HG03060 (cell line): ENCODE measurements at regions not wholly inside any gene's neighbourhood (a gene's known extent, or its start where the extent isn't known, plus 50 kb on each side); places are given as distances from the start of the nearest gene placed in this dataset.

Experiments
- ATAC-seq: cut with Tn5 transposase; IDR thresholded peaks from one replicate; pipeline ENCODE4 v1.9.1; 2021; ENCODE audit warnings: low read depth, moderate number of reproducible peaks; ENCODE audit not compliant: unreplicated experiment

GRCh38 chr1:117678246-117678977 is 72.6 kb downstream of the TENT5C start:
- ATAC-seq = no peak

- ATAC-seq = no peak
These were observed 73.5 kb downstream of the TENT5C start for GRCh38 chr1:117679299-117679698.

- ATAC-seq = no peak
These were observed 74.0 kb downstream of the TENT5C start for GRCh38 chr1:117679868-117680267.

- no peak for ATAC-seq
These were observed 74.6 kb downstream of the TENT5C start for GRCh38 chr1:117680316-117681002.

- ATAC-seq = no peak
These were observed 75.4 kb downstream of the TENT5C start for GRCh38 chr1:117681093-117681900.

- ATAC-seq = no peak
These were observed 76.0 kb downstream of the TENT5C start for GRCh38 chr1:117681901-117682250.

GRCh38 chr1:117682372-117682771 is 76.5 kb downstream of the TENT5C start:
- no peak for ATAC-seq

GRCh38 chr1:117683571-117684285 is 77.9 kb downstream of the TENT5C start:
- no peak for ATAC-seq

GRCh38 chr1:117685936-117686806 is 80.3 kb downstream of the TENT5C start:
- no peak for ATAC-seq

GRCh38 chr1:117686907-117687306 is 81.1 kb downstream of the TENT5C start:
- no peak for ATAC-seq

GRCh38 chr1:117689997-117690625 is 84.3 kb downstream of the TENT5C start:
- ATAC-seq = no peak

- no peak for ATAC-seq
These were observed 86.1 kb downstream of the TENT5C start for GRCh38 chr1:117691942-117692341.

- no peak for ATAC-seq
These were observed 88.7 kb downstream of the TENT5C start for GRCh38 chr1:117694543-117694942.

- no peak for ATAC-seq
These were observed 90.1 kb downstream of the TENT5C start for GRCh38 chr1:117695796-117696490.

- ATAC-seq = no peak
These were observed 90.7 kb downstream of the TENT5C start for GRCh38 chr1:117696561-117696960.

GRCh38 chr1:117697220-117697781 is 91.5 kb downstream of the TENT5C start:
- ATAC-seq = no peak

- no peak for ATAC-seq
These were observed 92.7 kb downstream of the TENT5C start for GRCh38 chr1:117698398-117699160.

- ATAC-seq = no peak
These were observed 94.1 kb downstream of the TENT5C start for GRCh38 chr1:117699953-117700352.
